HepG2 (cell line): ENCODE measurements at regions not wholly inside any gene's neighbourhood (a gene's known extent, or its start where the extent isn't known, plus 50 kb on each side); places are given as distances from the start of the nearest gene placed in this dataset.

ENCODE experiments used
- CBX2 ChIP-seq, 2 experiments: fragments of 200-600 bp in 1 of 2; sonication (generic); formaldehyde crosslinking in 1 of 2; IDR thresholded peaks; 2 replicates each; pipeline versions ENCODE4 v1.7.0 to v1.8.1; 2018 to 2022; ENCODE audit warnings: low read depth in 2 of 2, low read length in 1 of 2, mild to moderate bottlenecking in 1 of 2, missing genetic modification reagents in 1 of 2
- PRDM15 ChIP-seq: sonication (generic); formaldehyde crosslinking; IDR thresholded peaks from 2 replicates; pipeline ENCODE4 v1.4.0; 2020; ENCODE audit warnings: missing genetic modification reagents
- SNAPC4 ChIP-seq: sonication (generic); formaldehyde crosslinking; IDR thresholded peaks from 2 replicates; pipeline ENCODE4 v1.4.0; 2020; ENCODE audit warnings: mild to moderate bottlenecking, missing genetic modification reagents
- ZNF318 ChIP-seq: sonication (generic); formaldehyde crosslinking; IDR thresholded peaks from 2 replicates; pipeline ENCODE4 v1.4.0; 2020; ENCODE audit warnings: mild to moderate bottlenecking, missing genetic modification reagents

GRCh38 chr4:130266814-130267213 lies 1170.9 kb downstream of the C4orf33 start (continued):
- TF ChIP-seq ZNF318 (CRISPR knock-in tag) (no peak), SNAPC4 (CRISPR knock-in tag) (no peak), CBX2 (IDR thresholded peaks at IDR 0.05; ENCODE audit: low read depth, low read length) (no peak), CBX2 (CRISPR knock-in tag; IDR thresholded peaks at IDR 0.05; ENCODE audit: low read depth) (no peak), PRDM15 (CRISPR knock-in tag) (no peak)
